ENCODE measurements at regions not wholly inside any gene's neighbourhood (a gene's known extent, or its start where the extent isn't known, plus 50 kb on each side); places are given as distances from the start of the nearest gene placed in this dataset.

GRCh38 chr3:178419071-178419470 is 117.2 kb upstream of the KCNMB2 start:
- TF ChIP-seq CTCF (conservative IDR thresholded peaks at IDR 0.05; ENCODE audit: low read depth, low read length) (no peak), EZH2 (IDR thresholded peaks at IDR 0.05; ENCODE audit: borderline replicate concordance, low read depth, low read length, poor library complexity, severe bottlenecking) (no peak)

Measured in A673 (cell line).